ENCODE measurements at regions not wholly inside any gene's neighbourhood (a gene's known extent, or its start where the extent isn't known, plus 50 kb on each side); places are given as distances from the start of the nearest gene placed in this dataset.
A peak's percentile ranks its signal among the peaks of the same experiment; 100 is the strongest.

DNA sequence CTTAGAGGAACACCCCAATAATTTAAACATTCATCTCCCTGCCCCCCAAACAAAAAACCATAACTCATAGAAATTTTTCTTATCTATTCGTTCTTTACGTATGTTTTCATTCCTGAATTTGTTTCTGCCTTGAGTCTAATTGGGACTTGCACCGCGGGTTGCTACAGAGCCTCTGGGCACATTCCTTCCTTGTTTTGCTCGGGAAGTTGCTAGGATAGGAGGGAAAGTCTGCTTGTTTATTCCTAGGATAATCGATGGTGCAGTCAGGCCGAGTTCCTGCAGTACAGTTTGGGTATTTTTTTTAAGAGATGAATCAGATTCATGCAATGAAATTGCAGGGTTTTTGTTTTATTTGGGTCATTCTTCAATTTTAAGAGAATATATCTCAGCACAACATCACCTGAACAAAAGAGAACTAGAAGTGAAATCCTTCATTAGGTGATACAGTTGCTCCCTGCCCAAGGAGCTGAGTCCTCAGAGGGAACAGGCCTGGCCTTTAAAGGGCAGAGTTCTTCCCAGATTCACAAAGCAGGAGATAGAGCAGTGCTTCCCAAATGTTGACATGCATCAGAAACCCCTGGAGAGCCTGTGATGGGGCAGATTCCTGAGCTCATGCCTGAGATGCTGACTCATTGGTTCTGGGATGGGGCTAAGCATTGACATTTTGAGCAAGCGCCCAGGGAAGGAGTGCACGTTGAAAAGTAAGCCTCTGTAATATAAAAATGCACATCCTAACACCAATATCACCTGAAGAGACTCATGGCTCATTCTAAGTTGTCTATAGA lies 114.9 kb upstream of the FAM9B start:
- DNase-seq, result peak; percentile 85

DNA sequence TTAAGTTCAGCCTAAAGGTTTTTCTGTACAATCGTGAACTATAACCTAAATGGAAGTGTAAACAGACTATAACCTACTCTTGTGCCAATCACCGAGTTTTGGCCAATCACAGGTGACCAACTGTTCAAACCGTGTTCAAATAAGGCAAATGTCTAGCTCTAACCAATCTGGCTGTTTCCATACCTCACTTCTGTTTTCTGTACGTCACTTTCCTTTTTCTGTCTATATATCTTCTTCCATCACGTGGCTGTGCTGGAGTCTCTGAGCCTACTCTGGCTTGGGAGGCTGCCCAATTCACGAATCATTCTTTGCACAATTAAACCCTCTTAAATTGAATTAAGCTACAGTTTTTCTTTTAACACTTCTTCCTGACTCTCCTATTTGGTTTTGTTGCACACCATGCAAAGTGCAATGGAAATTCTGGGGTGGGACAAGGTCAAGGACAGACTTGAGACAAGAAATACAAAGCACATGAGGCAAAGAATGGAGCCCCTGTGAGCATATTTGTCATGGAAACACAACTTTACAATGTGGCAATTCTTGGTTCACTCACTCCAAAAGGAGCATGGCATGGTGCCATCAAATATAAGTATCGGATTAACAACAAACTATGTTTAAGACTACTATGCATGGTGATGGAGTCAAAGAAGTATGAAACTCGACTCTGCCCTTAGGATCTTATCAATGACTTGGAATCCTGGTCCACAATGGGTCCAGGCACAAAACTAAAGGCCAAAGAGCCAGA lies 115.7 kb upstream of the FAM9B start:
- peak; percentile 56 for DNase-seq

DNA sequence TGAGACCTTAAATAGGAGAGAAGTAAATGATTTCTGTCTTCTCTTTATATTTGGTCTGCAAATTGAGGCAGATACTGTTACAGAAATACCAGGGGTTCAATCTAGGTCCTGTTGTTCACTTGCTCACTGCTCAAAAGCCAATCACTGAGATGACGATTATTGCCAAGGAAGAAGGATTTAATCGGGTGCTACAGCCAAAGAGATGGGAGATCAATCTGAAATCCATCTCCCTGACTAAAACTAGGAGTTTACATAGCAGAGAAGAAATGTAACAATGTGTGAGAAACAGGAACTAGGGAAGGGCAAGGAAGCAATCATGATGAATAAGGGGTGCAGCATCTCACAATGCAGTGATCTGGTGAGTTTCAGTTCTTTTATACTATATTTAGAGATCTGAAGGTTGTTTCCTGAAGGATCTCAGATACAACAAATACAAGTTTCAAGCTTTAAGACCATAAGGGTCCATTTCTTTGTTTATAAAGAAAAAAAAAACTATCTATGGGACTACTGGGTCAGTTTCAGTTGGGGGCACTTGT lies 117.9 kb upstream of the FAM9B start:
- DNase-seq, result no peak

DNA sequence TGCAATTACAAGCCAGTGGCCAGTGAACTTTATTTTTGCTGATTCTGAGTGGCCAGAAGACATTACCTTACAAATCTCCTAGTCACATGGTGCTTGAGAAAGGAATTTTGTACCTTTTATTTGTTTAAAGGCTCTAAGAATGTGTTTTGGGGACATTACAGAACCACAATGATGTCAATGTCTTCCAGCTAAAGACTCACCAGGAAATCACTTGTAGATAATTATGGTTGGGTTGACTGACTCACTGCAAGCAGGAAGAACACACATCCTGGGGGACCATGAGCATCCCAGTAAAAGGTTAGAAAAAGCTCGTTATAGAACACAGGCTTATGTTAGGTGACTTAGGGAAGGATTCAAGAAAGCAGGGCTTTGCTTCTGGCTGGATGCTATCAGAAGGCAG lies 119.4 kb upstream of the FAM9B start:
- DNase-seq, result peak; percentile 68

DNA sequence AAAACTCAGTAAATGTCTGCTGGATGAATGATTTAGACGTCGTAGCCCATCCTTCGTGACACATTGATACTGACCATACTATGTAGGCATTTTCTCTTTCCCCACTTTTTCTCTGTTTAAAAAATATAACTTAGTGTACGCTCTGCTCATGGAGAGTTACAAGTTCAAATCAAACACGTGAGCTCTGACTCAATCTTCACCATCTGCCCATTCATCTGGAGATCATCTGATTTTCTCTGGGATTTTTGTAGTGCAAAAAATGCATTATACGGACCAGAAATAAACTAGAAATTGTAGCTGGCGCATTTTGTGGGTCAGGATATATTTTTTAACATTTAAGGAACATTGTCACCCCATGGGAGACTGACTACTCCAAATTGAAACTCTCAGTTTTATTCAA lies 124.7 kb upstream of the FAM9B start:
- no peak for DNase-seq

DNA sequence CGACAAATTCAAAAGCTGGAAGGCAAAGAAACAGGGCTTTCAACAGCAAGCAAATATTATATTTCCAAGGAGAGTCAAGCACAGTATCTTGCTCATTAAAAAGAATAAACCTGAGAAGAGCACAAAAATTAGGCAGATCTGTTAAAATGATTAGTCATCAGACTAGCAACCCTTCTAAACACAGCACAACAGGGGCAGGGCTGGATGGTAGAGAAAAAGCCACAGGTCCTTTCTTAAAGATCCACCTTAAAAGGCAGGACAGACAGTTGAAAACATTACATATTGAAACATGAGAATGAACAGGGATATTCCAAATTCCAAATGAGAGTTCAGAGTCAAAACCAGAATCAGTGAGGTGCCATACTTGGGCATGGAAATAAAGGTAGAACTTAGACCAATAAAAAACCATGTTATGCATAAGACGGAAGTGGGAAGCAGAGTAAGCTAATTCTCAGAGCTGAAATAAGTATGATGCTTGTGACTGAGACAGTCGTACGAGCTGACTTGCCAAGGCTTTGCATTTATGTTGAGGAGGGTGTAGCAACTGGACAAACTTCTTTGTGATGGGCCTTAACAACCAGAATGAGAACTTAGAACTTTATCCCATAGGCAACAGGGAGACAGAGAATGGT lies 126.9 kb upstream of the FAM9B start:
- DNase-seq, result no peak

DNA sequence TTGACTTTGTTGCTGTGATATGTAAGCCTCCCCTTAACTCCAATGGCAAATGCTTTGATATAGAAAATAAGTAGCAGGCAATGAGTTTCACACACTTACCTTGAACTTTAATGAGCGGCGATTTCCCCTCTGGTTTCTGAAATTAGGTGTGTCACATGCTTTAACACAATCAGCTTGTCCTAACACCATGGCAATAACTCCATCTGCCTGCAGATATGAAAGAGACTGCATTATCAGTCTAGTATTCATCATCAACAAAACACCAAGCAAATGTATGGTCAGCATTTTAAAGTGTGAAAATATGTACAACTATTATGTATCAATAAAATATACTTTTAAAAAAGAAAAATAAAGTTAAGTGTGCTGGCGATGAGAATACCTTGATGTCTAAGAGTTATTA lies 128.8 kb upstream of the FAM9B start:
- no peak for DNase-seq

DNA sequence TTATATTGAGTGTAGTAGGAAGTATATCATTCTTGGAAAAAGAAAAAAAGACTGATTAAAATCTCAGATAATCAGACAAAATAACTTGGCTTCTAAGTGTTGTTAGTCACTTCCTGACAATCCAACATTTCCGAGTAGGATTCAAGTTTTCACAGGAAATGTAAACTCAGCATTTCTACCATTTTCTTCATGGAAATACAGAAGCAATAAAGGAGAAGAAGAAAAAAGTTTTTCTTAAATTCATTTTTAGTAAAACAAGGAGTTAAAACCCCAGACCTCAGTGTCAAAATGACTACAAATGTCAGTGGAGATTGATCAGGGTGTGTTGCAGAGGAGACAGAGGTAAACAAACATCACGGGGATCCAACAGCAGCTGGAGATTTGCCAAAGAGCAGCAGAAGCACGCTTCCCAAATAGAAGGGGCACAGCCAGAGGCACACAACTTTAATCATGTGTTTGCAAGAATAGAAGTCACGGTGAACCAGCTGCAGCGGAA lies 129.3 kb upstream of the FAM9B start:
- DNase-seq, result peak; percentile 45

DNA sequence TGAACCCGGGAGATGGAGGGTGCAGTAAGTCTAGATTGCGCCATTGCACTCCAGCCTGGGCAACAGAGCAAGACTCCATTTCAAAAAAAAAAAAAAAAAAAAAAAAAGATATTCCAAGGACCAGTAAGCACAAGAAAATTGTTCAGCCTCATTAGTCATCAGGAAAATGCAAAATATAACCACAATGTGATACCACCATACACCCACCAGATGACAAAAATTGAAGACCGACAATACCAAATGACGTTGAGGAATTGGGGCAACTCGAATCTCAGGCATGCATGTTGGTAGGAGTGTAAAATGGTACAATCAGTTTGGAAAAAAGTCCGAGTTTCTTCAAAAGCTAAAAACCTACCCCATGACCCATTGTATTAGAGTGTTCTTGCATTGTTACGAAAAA lies 130.2 kb upstream of the FAM9B start:
- DNase-seq, result peak; percentile 37

DNA sequence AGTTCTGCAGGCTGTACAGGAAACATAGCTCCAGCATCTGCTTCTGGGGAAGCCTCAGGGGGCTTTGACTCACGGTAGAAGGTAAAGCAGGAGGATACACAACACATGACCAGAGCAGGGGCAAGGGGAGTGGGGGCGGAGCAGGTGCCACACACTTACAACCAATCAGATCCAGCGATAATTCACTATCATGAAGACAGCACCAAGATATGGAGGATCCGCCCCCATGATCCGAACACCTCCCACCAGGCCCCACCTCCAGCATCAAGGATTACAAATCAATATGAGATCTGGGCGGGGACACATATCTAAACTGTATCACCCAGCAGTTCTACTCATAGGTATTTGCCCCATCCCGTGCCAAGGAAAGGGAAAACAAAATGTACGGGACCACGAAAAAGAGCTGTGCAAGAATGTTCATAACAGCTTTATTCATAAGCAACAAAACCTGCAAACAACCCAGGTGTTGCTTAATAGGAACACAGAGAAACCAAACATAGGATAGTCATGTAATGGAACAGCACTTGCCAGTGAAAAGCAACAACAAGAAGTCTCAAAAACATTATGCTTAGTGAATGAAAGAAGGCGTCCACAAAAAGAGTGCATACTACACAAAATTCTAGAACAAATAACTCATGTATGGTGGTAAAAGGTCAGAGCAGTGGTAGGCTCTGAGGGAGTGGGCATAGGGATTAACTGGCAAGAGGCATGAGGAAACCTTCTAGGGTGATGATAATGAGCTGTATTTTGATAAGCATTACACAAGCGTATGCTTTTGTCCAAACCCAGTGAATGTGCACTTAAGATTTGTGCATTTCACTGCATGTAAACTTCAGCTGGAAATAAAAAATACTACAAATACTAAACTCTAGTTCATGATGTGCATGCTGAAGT lies 130.9 kb upstream of the FAM9B start:
- DNase-seq, result no peak

DNA sequence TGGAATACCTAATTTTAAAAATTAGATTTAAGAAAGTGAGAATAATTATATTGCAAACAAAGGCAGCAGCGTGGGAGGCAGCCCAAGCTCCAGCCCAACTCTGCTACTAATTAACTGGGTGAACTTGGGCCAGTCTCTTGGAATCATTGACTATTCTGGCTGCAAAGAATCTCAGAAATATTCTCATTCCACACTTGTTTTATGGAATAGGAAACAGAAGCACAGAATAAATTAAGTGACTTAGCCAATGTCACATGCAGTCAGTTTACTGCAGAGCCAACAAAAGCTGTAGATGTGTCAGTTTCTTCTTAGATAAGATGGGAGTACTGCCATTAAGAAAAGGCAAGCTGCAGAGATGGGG lies 132.6 kb upstream of the FAM9B start:
- DNase-seq, result no peak

DNA sequence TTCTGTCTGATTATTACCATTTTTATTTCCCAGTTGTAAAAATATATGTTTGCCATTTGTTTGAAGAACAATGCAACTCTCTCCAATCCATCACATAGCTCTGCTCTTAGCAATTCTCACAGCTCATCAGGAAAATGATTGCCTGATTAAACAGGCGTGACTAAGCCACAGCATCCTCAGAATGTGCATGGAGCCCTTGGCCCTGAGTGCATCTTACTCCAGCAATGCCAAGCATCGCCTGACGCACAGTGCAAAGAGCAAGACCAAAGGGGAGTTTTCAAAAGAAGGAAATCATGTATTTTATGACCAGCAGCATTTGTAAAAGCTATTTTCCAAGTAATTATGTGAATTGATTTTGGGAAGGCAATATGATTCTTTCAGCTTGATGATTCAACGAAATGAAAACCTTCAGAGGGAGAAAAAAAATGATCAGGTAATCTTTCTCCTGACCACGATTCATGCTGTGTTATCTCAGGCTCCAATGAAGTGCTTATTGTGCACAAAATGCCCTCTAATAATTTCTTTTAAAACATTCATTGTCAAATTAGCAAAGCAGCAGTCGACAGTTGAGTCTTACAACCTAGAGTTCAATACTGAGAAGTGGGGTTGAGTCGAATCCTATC lies 138.0 kb upstream of the FAM9B start:
- DNase-seq, result peak; percentile 69

DNA sequence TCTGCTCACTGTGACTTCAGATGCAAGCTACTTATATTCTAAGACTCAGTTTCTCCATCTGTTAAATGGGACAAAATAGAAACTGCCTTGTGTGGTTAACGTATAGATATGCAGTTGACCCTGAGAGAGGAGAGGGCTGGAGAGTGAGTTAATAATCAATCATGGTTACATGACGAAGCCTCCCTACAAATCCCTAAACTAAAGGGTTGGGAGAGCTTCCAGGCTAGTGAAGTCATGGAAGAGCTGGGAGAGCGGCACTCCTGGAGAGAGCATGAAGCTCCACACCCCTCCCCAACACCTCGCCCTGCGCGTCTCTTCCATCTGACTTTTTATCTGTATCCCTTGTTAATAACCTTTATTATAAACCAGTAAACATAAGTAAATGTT lies 138.5 kb upstream of the FAM9B start:
- no peak for DNase-seq

DNA sequence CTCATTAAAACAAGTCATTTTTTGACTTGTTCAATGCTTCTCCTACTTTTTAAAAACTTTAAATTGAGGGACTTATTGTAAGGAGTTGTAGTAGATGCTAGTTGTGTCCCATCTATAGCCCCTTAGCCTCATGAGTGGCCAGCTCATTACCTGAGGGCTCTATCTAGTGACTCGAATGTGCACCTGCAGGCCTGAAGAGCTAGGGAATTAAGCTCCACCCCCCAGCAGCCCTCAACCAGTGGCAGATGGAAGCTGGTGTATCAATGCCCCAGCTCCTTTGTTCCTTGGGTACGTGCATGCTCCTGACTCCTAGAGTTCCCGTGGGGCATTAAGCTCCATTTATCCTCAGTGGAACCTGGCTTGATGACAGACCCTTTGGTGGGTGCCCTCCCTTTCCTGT lies 146.7 kb upstream of the FAM9B start:
- DNase-seq, result no peak

DNA sequence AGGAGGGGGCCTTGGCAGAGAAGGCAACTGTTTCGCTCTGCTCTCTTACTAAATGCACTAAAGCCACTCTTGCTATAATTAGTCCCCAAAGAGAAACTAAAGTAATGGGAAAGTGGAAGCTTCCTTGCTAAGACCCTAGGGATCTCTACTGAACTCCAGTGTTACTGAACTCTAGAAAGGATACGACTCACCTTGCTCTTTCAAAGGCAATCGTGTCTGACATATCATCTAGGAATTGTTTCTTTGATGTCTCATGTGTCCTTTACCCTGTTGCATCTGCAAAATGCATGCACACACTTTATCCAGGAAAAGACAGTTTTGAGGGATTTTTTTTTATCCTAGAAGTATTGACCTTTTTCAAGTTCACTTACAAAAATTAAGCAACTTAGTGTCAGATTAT lies 148.1 kb upstream of the FAM9B start:
- DNase-seq, result peak; percentile 35

DNA sequence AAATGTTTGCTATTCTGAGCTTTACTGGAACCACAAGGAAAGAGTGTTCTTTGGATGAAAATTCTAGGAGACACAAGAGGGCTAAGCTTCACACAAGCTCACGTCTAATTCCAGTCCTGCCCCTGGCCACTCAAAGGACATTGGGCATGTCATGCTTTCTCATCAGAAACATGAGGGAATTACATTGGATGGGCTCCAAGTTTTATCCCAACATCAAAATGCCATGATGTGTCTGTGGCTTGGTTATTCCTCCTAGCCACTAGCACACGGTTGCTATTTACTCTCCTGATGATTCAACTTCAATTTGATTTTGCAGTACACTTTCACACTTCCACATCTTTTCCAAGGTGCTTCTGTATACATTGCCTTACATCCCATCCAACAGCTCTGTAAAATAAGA lies 149.6 kb upstream of the FAM9B start:
- DNase-seq, result peak; percentile 5

DNA sequence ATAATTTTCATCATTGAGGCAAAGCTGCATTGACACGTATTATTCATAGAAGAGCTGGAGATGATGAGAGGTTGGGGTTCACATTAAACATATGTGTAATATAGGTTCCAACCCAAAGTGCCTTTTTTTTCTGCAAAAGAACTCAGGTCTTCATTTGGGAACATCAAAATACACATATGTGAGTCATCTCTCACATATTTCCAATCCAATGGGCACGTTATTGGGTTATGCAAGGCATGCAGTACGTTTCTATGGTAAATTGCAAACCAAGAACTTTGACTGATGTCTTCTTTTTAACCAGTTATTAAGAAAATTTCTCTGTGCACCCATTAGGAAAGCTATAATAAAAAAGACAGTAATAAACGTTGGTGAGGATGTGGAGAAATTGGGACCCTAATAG lies 150.3 kb upstream of the FAM9B start:
- peak; percentile 12 for DNase-seq

DNA sequence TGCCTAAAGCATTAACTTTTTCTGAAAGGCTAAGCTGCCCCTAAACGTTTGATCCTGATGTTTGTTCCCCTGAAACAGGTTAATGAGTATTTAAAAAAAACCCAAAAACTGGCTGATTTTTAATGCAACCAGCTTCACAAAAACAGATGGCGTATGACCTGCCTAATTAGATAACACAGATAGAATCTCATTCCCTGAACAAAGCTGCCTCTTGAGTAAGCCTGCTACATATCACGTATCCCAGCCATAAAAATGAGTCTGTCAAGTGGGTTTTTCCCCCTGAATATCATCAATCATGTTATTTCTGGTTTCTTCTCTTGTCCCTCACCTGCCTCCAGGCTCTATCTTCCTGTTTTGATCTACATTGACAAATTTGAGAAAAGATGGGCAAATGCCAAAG lies 154.2 kb upstream of the FAM9B start:
- DNase-seq, result no peak

DNA sequence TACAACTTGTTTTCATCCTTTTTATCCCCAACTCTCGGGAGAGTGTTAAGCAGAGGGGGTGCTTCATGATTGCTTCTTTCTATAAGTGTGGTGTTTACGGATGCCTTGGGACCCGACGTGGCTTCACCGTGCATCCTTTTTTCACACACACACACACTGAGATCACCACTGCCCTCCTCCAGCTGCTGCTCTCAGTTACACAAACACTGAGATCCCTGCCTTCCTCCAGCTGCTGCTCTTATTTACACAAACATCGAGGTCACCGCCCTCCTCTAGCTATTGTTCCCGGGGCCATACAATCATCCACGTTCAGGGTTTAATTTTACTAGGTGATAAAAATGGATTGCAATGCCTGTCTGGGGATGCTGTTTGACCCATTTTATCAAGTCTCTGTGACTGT lies 155.4 kb upstream of the FAM9B start:
- DNase-seq, result no peak

DNA sequence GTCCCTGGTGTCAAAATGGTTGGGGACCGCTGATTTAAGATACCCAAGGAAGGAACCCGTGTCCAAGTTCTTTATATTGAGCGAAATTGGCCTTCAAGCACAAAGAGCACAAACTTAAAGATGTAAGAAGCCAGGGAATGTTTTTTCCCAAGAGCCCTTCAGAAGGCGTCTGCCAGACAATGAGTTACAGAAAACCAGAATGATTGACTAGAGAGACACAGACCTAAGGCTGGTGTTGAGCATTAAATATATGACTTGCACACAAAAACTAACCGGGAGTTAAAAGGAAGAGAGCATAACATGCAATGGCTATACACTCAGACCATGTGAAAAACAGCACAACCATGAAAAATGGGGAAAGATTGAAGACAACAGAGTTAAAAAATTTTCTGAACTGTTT lies 157.5 kb upstream of the FAM9B start:
- DNase-seq, result no peak

DNA sequence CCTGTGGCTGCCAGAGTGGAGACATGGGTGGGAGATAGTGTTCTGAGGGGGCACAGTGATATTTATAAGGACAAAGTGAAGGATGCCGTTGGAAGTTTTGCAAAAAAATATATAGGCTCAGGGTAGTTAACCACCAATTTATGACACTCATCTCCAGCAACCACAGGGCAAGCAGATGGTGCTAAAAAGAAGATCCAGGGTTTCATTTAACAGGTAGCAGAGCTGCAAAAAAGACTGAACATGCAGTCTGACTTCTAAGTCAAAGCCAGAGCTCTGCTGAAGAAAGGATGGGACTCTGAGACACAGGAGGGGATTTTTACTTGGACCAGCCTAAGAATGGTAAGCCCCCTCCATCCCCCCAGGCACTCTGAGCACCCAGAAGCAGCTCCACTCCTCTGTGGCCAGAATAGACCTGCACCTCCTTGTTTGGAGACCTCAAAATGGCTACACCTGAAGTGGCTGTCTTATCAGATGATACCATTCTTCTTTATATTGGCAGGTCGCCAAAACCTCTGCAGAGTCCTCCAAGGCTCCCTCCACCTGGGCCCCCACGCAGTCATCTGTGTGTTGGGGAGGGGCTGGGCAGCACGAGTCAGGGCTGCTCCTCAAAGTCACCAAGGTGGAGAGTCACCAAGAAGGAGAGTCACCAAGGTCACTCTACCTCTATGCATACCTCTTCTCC lies 161.4 kb upstream of the FAM9B start:
- no peak for DNase-seq
